NCI-H1092 treated with DMSO at 0.1 percent for 48 hours (cell line): ENCODE measurements at regions not wholly inside any gene's neighbourhood (a gene's known extent, or its start where the extent isn't known, plus 50 kb on each side); places are given as distances from the start of the nearest gene placed in this dataset.
"Not testable (repeated sequence)": the region's sequence is repeated elsewhere in the genome, so short reads cannot be mapped to it uniquely, and the experiment has no call there.

Source experiments
- DNase-seq: peaks from one replicate; lab custom pipeline; 2025; lab: John Stamatoyannopoulos, UW

DNA sequence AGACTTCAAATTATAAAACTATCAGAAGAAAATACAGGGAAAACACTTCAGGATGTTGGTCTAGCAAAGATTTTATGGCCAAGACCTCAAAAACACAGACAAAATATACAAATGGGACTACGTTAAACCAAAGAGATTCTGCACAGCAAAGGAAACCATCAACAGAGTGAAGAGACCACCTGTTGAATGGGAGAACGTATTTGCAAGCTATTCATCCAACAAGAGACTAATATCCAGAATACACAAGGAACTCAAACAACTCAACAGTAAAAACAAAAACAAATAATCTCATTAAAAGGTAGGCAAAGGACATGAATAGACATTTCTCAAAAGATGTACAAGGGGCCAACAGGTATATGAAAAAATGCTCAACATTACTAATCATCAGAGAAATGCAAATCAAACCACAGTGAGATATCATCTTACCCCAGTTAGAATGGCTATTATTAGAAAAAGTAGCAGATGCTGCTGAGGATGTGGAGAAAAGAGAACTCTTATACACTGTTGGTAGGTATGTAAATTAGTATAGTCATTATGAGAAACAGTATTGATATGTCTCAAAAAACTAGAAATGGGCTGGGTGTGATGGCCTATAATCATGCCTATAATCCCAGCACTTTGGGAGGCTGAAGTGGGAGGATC lies 112.6 kb downstream of the LRIG2 start:
- no peak for DNase-seq

DNA sequence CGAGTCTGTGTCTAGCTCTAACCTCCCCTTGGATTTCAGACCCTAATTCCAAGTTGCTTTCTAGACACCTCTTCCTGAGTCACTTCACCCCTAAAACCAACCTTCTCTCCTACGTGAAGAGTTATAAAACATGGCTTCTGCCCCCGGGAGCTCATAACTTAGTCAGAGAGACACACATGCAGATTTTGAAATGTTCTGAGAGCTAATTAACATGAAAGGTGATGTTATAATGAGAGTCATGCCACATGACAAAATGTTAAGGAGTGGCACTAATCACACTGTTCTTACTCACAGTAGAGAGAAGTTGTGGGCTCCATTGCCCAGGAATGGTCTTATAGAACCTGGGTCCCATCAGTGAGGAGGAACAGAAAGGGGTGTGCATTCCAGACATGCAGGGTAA lies 117.1 kb downstream of the LRIG2 start:
- DNase-seq, result no peak

DNA sequence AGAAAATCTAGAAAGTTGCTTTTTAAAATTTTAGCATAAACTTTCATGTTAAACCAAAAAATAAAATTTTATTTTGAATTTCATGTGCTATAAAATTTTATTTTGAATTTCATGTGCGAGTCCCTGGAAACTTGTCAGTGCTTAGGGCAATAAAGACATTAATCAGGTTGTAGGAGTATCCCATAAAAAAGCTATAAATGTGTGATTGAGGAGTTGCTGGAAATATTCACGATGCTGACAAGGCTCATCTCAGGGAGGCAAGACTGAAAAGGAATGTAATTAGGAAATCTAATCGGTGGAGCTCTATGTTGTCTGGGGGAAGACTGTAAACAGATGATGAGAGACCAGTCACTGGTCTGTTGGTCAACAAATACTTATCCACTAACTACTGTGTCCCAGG lies 117.9 kb downstream of the LRIG2 start:
- no peak for DNase-seq

DNA sequence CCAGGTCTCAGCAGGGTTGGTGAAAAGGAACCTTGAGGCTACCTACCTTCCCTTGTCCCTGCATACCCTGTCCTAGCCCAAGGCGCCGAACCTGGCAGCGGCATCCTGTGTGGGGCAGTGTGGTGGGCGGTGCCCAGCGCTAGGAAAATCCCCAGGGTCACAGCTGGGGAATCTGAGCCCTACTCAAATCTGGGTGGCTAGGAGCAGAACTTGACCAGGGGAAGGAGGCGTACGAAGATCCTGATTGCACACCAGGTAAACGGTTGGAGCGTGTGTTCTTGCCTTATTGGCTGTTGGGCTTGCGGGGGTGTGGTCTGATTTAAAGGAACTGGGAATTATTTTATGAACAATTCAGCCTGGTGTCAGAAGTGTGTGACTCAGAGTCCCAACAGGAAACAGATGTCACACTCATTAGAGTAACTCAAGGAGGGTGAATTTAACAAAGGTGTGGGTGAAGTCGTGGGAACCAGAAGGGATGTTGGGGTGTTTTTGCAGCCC lies 118.6 kb downstream of the LRIG2 start:
- DNase-seq, result no peak

DNA sequence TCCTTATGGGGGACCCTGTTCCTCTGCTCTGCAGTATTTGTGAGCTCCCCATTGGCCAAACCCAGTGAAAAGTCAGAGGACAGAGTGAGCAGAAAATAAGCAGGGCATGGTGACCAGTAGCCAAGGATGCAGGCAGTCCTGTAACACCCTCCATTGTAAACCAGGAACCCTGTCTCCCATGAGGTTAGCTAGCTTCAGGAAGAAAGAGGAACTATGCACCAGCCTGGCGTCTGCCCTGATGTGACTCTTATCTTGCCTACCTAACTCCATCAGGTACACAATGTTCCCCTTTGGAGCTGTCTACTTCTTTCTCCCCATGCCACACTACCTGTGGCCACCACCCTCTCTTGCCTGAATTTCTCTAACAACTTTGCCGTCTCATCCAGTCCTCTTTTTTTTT lies 119.2 kb downstream of the LRIG2 start:
- DNase-seq, result no peak

DNA sequence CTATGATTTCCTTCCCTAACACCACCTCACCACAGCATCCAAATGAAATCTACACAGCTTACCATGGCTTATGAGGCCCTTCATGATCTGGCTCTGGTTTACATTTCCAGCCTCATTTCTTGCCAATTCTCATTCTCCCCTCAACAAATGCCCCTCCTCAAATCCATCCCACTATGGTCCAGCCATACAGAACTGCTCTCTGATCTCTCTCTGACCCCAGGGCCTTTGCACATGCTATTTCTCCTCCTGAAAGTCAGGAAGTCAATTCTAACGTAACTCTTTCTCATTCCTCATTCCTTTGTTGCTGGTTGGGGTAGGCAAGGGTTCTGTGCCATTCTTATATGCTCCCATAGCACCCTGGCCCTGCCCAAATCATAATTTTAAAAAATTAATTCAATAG lies 120.0 kb downstream of the LRIG2 start:
- DNase-seq, result no peak

DNA sequence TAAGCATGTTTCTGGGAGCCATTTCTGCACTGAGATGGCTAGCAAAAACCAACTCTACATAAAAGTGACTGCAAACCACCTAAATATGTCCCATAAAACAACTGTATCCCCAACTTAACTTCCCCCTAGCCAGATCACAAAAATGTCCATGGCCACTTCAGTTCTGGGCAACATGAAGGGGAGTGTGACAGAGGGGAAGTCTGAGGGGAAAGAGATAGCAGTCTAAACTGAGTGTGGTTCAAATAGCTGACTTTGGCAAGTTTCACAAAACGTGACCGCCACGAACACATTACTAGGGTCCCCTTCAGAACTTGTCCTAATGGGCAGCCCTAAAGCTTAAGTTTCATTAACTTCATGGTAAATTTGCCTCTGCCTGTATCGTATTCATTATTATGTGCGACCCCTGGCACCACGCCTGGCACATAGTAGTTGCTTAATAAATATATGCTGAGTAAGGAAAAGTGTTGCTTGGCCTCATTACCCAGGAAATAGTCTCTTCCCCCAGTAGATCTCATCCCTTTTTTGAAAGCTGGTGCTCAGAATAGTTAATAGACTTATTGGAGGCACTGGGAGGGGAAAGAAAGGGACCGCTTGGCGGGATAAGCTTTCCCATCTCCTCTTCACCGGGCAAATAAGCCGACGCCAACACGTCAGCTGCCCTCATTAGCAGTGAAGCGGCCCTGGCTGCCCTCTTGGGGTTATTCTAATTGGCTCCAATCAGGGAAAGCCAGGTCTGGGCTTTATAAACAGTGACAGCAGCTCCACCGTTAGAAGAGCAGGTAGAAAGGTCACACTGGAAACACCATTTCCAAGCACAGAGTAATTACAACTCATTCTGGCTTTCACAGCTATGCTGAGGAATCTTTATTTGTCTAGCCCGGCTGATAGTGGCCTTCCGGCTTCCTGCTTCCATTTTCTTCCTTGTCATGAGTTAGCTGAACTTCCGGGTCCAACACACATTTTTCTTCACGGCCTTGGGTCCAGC lies 122.1 kb downstream of the LRIG2 start:
- DNase-seq, result no peak

DNA sequence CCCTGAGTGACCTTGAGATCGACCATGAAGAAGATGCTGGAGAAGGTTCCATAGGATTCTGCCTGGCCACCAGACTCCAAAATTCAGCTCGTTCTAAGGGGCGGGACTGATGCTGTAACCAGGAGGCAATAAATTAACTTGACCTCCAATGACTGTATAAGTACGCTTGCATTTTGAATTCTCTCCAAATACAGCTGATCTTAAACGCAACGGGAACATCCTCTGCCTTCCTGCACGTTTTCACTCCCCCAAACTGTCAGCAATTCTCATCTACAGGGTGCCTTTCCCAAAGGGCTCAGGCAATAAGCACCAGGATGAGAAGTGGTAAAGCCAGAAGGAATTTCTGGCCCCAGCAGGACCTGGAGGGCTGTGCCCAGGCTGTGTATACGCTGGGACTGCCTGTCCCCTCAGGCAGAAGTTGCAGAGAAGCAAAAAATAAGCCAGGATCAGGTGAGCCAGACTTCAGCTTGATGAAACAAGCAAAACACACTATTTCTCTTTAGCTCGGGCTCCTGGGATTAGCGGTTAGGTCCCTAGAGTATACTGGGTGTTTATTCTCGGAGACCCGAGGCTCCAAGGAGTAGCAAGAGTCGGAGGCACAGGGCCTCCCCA lies 124.8 kb downstream of the LRIG2 start:
- DNase-seq, result no peak

DNA sequence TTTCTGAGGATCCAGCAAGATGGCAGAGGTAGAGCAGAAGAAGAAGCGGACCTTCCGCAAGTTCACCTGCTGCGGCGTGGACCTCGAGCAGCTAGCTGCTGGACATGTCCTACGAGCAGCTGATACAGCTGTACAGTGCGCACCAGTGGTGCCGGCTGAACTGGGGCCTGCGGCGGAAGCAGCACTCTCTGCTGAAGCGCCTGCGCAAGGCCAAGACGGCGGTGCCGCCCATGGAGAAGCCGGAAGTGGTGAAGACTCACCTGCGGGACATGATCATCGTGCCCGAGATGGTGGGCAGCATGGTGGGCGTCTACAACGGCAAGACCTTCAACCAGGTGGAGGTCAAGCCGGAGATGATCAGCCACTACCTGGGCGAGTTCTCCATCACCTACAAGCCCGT lies 125.8 kb downstream of the LRIG2 start:
- no peak for DNase-seq

DNA sequence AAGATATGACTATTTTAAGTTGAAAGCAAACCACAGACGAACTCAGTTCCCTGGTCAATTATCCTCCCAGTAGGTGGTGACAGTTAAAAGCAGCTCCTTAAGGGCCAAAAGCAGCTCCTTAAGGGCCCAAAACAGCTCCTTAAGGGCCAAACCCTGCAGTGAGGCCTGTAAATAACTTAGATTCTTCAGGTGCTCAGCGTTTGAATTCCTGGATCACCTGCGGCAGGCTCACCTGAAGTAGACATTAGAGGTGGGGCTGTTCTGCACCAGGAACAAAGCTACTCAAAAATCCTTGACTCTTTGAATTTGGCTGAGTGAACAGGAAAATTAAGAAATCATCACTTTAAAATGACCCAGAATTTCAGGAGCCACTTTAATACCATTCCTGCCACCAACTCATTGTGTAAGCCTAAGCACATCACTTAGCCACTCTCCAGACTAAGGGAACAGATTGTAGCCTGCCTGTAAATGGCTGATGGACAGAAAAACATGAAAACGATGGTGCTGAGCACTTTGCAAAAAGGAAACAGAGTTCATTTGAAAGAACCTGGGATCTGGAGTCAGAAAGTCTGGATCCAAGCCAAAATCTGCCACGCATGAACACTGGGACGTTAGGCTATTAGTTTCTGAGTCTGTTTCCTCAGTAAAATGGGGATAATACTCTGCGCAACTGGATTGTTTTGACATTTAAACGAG lies 126.9 kb downstream of the LRIG2 start:
- no peak for DNase-seq

DNA sequence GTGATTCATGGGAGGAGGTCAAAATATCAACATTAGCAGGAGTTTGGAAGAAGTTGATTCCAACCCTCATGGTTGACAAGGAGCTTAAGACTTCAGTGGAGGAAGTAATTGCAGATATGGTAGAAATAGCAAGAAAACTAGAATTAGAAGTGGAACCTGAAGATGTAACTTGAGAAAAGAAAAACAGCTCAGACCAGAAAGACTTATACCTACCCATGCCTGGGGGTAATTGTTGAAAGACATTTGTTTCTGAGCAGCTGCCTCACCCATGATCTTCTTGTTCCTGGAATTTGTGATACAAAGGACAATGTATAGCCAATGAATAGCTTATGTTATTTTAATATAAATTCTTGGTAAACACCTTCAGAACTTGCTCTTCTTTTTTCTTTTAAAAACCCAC lies 128.6 kb downstream of the LRIG2 start:
- DNase-seq, result no peak

DNA sequence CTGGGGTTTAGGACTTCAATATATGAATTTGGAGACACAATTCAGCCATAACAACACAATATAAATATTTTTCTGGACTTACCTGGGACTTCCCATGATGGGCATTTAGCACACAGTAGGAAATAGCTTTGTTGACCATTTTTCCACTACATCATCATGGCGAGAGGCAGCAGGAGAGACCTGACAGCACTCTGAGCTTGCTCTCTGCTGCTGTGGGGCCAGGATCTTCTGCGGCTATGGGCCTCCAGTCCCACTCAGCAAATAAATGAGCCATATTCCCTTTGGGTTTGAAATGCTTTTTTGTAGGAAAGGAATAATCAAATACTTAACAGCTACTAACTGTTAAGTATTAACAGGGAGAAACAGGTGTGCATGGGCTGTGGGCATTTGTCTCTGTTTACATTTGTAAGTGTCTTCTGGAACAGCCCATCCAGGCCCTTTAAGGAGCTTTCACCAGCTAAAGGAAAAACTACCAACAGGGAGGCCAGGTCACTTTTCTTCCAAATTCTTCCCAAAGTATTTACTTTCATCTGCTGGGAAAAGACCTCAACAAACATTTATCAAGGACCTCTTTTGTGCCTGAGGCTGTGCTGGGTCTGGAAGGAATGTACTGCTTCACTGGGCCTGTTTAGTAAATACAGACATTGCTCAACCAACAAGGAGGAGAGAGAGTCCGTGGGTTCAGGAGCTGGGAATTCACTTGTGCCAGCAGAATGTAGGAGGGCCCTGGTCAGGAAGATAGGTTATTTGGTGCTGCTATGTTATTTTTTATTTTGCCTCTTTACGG lies 133.2 kb downstream of the LRIG2 start:
- DNase-seq, result no peak

DNA sequence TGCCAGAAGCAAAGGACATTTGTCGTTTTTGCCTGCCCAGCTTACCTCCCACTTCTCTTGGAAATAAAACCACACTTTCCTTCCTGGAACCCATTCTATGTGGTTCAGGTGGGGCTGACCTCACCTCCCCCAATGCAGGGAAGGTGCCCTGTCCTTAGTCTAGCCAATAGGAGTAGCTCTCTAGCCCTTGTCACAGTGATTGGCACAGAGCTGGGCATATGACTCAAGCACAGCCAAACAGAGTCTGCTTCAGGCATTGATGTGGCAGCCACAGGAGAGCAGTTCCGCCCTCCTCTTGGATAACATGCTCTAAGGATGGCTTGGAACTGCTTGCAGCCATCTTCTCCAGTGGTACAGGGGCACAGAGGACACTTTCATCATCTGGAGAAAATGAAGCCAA lies 134.0 kb downstream of the LRIG2 start:
- no peak for DNase-seq

DNA sequence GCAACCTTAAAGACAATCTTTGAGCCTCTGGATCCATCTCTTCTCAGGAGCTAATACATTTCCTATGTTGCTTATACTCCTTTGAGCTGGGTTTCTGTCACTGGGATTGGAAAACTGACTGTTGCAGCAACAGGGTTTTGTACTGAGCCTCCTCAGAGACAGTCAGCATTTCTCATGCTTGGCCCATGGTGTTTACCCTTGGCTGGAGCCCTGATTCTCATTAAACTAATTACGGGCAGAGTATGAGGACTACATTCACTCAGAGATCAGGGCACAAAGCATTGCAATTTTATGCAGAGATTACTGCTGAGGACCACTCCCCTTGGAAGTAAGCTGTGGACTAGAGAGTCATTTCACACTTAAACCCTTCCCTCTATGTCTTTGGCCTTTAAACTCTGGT lies 134.5 kb downstream of the LRIG2 start:
- DNase-seq, result no peak

DNA sequence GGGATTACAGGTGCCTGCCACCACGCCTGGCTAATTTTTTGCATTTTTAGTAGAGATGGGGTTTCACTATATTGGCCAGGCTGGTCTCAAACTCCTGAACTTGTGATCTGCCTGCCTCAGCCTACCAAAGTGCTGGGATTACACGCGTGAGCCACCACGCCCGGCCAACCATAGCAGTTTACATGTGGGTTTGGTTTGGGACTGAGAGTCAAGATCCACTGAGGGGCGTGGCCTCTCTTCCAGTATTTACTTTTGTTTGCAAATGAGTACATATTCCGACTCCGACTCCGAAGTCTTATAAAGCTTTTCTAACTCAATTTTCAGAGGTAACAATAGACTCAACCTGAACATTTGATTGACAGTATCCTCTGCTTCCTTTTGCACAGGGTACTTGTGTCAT lies 135.4 kb downstream of the LRIG2 start:
- DNase-seq, result not testable (repeated sequence)

DNA sequence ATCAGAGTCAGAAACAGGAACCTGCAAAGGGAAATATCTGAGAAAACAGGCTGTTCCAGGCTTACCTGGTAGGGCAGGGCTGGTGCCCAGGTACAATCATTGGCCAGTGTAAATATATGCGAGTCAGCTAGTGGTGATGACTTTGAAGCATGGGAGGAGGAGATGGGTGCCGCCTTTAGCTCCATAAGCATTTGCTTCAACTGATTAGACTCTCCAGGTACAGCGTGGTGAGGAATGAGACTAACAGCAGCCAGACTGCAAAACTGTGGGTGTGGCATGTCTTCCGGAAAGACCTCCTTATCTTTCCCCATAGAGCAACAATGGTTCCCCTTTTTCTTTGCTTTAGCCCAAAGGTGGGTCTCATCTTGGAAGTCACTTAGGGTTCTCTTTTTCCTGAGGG lies 137.2 kb downstream of the LRIG2 start:
- DNase-seq, result no peak

DNA sequence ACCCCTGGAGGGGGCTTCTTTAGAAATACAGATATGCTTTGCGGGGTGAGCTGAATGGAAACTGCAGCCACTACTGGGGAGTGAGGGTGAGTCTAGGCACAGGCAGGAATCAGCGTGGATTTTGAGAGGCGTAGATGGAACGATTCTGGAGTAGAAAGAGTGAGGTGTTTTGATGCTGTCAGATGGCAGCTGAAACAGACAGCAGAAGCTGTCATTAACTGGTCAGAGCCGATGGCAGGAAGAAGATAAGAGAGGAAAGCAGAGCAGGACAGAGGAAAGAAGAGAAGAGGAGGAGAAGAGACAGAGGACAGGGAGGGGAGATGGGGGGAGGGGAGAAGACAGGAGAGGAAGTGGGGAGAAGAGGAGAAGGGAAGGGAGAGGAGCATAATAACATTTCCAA lies 138.5 kb downstream of the LRIG2 start:
- no peak for DNase-seq

DNA sequence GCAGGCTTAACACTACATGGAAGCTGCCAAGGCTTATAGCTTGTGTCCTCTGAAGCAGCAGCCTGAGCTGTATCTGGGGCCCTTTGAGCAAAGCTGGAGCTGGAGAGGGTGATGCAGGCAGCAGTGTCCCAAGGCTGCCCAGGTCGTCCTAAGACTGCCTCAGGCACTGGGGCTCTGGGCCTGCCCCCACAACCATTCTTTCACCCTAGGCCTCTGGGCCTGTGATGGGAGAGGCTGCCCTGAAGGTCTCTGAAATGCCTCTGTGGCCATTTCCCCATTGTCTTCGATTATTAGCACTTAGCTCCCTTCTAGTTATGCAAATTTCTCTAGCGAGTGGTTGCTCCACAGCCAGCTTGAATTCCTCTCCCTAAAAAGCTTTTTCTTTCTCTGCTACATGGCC lies 142.0 kb downstream of the LRIG2 start:
- DNase-seq, result no peak

DNA sequence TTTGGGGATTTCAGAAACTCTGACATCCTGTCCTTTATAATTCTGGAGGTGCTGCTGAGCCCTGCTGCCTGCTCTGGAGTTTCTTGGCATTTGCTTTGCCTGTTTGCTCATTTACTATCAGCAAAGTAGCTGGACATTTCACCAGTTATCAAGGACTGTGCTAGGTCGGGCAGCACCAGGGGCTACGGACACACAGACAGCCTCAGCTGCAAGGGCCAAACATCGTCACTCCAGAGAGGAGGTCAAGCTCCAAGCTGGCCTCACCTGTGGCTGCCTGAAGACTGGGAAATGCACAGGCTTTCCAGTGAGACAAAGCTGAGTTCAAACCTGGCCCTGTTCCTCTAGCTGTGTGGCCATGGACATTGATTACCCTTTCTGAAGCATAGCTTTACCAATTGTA lies 143.7 kb downstream of the LRIG2 start:
- no peak for DNase-seq

DNA sequence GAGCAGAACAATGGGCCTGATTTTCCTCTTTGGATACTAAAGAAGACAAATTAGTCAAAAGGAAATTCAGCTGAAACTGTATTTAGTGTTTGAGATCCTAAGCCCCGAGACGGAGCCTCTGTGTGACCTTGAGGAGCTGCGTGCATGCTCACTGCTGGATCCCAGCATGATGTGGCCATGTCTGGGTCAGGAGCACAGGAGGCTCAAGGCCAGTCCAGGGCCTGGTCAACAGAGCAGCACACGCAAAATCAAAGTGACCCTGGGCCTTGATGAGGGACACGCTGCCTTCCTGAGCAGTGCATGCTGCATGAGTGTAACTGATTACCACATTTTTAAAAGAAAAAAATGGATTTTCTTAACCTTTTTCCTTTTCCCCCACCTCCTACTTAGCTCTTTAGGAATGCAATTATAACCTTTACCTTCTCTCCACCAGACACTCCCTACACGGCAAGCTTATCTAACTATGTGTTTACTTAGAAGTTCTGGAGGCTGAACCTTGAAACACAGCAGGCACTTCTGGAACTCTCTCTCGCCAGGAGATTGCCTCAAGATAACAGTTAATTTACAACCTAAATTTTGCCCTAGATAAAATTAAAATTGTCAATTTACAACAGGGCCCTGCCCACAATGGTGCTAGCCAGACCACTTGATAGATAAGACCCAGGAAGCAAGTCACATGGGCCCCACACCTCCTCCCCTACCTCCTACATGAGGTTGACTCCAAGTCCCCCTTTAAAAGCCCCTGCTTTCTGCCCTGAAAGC lies 144.6 kb downstream of the LRIG2 start:
- no peak for DNase-seq

DNA sequence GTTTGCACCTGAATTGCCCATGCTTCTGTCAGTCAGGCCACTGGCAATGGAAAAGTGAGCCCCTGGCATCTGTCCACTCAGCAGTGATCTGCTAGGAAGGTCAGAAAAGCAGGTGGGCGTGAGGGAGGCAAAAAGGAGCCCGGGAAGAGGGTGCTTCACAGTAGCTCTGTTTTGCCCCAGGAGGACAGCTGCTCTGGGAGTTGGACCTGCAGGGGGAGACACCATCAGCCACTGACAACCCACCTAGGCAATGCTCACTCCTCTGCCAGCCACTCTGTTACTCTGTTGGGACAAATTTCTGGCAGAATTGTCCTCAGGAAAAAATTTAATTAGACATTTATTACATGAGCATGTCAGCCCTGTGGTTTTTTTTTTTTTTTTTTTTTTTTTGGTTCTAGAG lies 146.4 kb downstream of the LRIG2 start:
- no peak for DNase-seq
